ENCODE measurements at regions not wholly inside any gene's neighbourhood (a gene's known extent, or its start where the extent isn't known, plus 50 kb on each side); places are given as distances from the start of the nearest gene placed in this dataset.

DNA sequence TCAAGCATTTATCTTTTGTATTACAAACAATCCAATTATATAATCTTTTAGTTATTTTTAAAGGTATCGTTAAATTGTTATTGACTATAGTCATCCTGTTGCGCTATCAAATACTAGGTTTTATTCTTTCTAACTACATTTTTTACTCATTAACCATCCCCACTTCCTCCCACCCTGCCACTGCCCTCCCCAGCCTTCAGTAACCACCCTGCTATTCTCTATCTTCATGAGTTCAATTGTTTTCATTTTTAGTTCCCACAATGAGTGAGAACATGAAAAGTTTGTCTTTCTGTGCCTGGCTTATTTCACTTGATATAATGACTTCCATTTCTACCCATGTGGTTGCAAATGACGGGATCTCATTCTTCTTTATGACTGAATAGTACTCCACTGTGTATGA lies 94.1 kb upstream of the MYOCD start:
- Histone ChIP-seq H2BK120ac (ENCODE audit: insufficient read depth, low read length, poor library complexity) (no peak overlapping the region), H3K4me2 (ENCODE audit: low read length) (no peak overlapping the region), H3K79me2 (ENCODE audit: control insufficient read depth, insufficient read depth, low read length, poor library complexity) (no peaks in the 10 kb centered on the region), H3K4me3 (ENCODE audit: low read depth, low read length) (no peak overlapping the region), H3K4me1 (ENCODE audit: control insufficient read depth in 1 of 2, insufficient read depth in 2 of 2, low read length in 2 of 2) (peaks cover 0 to 3% of the 10 kb centered on the region in 2 experiments), H3K18ac (ENCODE audit: low read length) (no peak overlapping the region), H4K91ac (ENCODE audit: low read depth, low read length) (no peak overlapping the region), H4K8ac (ENCODE audit: low read depth, low read length) (no peak overlapping the region), H2BK5ac (ENCODE audit: low read depth, low read length, poor library complexity) (no peak overlapping the region), H3K9me3 (ENCODE audit: insufficient read depth, low read depth, low read length) (no peaks in the 10 kb centered on the region), H3K36me3 (ENCODE audit: control insufficient read depth in 1 of 2, insufficient read depth in 2 of 2, low read length in 2 of 2) (no peaks in the 10 kb centered on the region), H3K4ac (ENCODE audit: low read depth, low read length) (no peak overlapping the region), H4K12ac (ENCODE audit: low read depth, low read length) (no peak overlapping the region), H3K27ac (ENCODE audit: low read depth, low read length) (no peak overlapping the region), H3K14ac (ENCODE audit: low read length) (no peak overlapping the region), H3K23ac (ENCODE audit: low read length) (no peak overlapping the region), H3K27me3 (ENCODE audit: insufficient read depth, low read length) (no peaks in the 10 kb centered on the region), H2AK5ac (ENCODE audit: low read length) (no peak overlapping the region), H2BK12ac (ENCODE audit: low read length) (no peak overlapping the region), H2AFZ (ENCODE audit: insufficient read depth, low read length, poor library complexity) (no peak overlapping the region), H3K79me1 (ENCODE audit: low read length) (no peaks in the 10 kb centered on the region), H3K9ac (ENCODE audit: low read length) (no peak overlapping the region)
- no CpG with 5 or more reads among the region's 3 CpGs for WGBS (ENCODE audit: extremely low coverage, insufficient coverage, insufficient read length)
- DNase-seq: no peak

- Histone ChIP-seq H3K4me3 (ENCODE audit: low read depth, low read length) (no peak overlapping the region), H3K4ac (ENCODE audit: low read depth, low read length) (no peak overlapping the region), H2BK120ac (ENCODE audit: insufficient read depth, low read length, poor library complexity) (no peak overlapping the region), H3K36me3 (ENCODE audit: control insufficient read depth in 1 of 2, insufficient read depth in 2 of 2, low read length in 2 of 2) (no peaks in the 10 kb centered on the region), H3K27me3 (ENCODE audit: insufficient read depth, low read length) (no peaks in the 10 kb centered on the region), H4K12ac (ENCODE audit: low read depth, low read length) (no peak overlapping the region), H2BK5ac (ENCODE audit: low read depth, low read length, poor library complexity) (no peak overlapping the region), H4K8ac (ENCODE audit: low read depth, low read length) (no peak overlapping the region), H2BK12ac (ENCODE audit: low read length) (no peak overlapping the region), H4K91ac (ENCODE audit: low read depth, low read length) (no peak overlapping the region), H3K9ac (ENCODE audit: low read length) (no peak overlapping the region), H3K4me1 (ENCODE audit: control insufficient read depth in 1 of 2, insufficient read depth in 2 of 2, low read length in 2 of 2) (no peaks in the 10 kb centered on the region), H3K18ac (ENCODE audit: low read length) (no peak overlapping the region), H3K79me2 (ENCODE audit: control insufficient read depth, insufficient read depth, low read length, poor library complexity) (no peaks in the 10 kb centered on the region), H3K9me3 (ENCODE audit: insufficient read depth, low read depth, low read length) (no peaks in the 10 kb centered on the region), H2AK5ac (ENCODE audit: low read length) (no peak overlapping the region), H3K79me1 (ENCODE audit: low read length) (no peaks in the 10 kb centered on the region), H3K23ac (ENCODE audit: low read length) (no peak overlapping the region), H3K4me2 (ENCODE audit: low read length) (no peak overlapping the region), H3K27ac (ENCODE audit: low read depth, low read length) (no peak overlapping the region), H3K14ac (ENCODE audit: low read length) (no peak overlapping the region), H2AFZ (ENCODE audit: insufficient read depth, low read length, poor library complexity) (no peak overlapping the region)
- no CpG with 5 or more reads among the region's 2 CpGs for WGBS (ENCODE audit: extremely low coverage, insufficient coverage, insufficient read length)
- DNase-seq: no peak
Measured at GRCh38 chr17:12574525-12574924, 91.2 kb upstream of the MYOCD start.

GRCh38 chr17:12575641-12576040 lies 90.0 kb upstream of the MYOCD start:
- Histone ChIP-seq H3K36me3 (ENCODE audit: control insufficient read depth in 1 of 2, insufficient read depth in 2 of 2, low read length in 2 of 2) (no peaks in the 10 kb centered on the region), H3K79me2 (ENCODE audit: control insufficient read depth, insufficient read depth, low read length, poor library complexity) (no peaks in the 10 kb centered on the region), H3K23ac (ENCODE audit: low read length) (no peak overlapping the region), H3K9me3 (ENCODE audit: insufficient read depth, low read depth, low read length) (no peaks in the 10 kb centered on the region), H3K4me3 (ENCODE audit: low read depth, low read length) (no peak overlapping the region), H3K27ac (ENCODE audit: low read depth, low read length) (no peak overlapping the region), H3K18ac (ENCODE audit: low read length) (no peak overlapping the region), H4K12ac (ENCODE audit: low read depth, low read length) (no peak overlapping the region), H4K91ac (ENCODE audit: low read depth, low read length) (no peak overlapping the region), H2AK5ac (ENCODE audit: low read length) (no peak overlapping the region), H2BK120ac (ENCODE audit: insufficient read depth, low read length, poor library complexity) (no peak overlapping the region), H3K4me2 (ENCODE audit: low read length) (no peak overlapping the region), H4K8ac (ENCODE audit: low read depth, low read length) (no peak overlapping the region), H3K79me1 (ENCODE audit: low read length) (no peaks in the 10 kb centered on the region), H3K14ac (ENCODE audit: low read length) (no peak overlapping the region), H2BK5ac (ENCODE audit: low read depth, low read length, poor library complexity) (no peak overlapping the region), H3K9ac (ENCODE audit: low read length) (no peak overlapping the region), H2AFZ (ENCODE audit: insufficient read depth, low read length, poor library complexity) (no peak overlapping the region), H3K4ac (ENCODE audit: low read depth, low read length) (no peak overlapping the region), H3K4me1 (ENCODE audit: control insufficient read depth in 1 of 2, insufficient read depth in 2 of 2, low read length in 2 of 2) (peaks cover 0 to 2% of the 10 kb centered on the region in 2 experiments), H2BK12ac (ENCODE audit: low read length) (no peak overlapping the region), H3K27me3 (ENCODE audit: insufficient read depth, low read length) (no peaks in the 10 kb centered on the region)
- DNase-seq: no peak

GRCh38 chr17:12579288-12579687 lies 86.4 kb upstream of the MYOCD start:
- Histone ChIP-seq H2BK12ac (ENCODE audit: low read length) (no peak overlapping the region), H3K4me1 (ENCODE audit: control insufficient read depth in 1 of 2, insufficient read depth in 2 of 2, low read length in 2 of 2) (peaks cover 0 to 2% of the 10 kb centered on the region in 2 experiments), H2AFZ (ENCODE audit: insufficient read depth, low read length, poor library complexity) (no peak overlapping the region), H3K4ac (ENCODE audit: low read depth, low read length) (no peak overlapping the region), H3K79me2 (ENCODE audit: control insufficient read depth, insufficient read depth, low read length, poor library complexity) (no peaks in the 10 kb centered on the region), H3K9ac (ENCODE audit: low read length) (no peak overlapping the region), H4K91ac (ENCODE audit: low read depth, low read length) (no peak overlapping the region), H3K36me3 (ENCODE audit: control insufficient read depth in 1 of 2, insufficient read depth in 2 of 2, low read length in 2 of 2) (no peaks in the 10 kb centered on the region), H4K8ac (ENCODE audit: low read depth, low read length) (no peak overlapping the region), H3K79me1 (ENCODE audit: low read length) (no peaks in the 10 kb centered on the region), H2AK5ac (ENCODE audit: low read length) (no peak overlapping the region), H3K27ac (ENCODE audit: low read depth, low read length) (no peak overlapping the region), H3K23ac (ENCODE audit: low read length) (no peak overlapping the region), H3K9me3 (ENCODE audit: insufficient read depth, low read depth, low read length) (no peaks in the 10 kb centered on the region), H4K12ac (ENCODE audit: low read depth, low read length) (no peak overlapping the region), H3K4me3 (ENCODE audit: low read depth, low read length) (no peak overlapping the region), H2BK120ac (ENCODE audit: insufficient read depth, low read length, poor library complexity) (no peak overlapping the region), H3K27me3 (ENCODE audit: insufficient read depth, low read length) (no peaks in the 10 kb centered on the region), H3K4me2 (ENCODE audit: low read length) (no peak overlapping the region), H2BK5ac (ENCODE audit: low read depth, low read length, poor library complexity) (no peak overlapping the region), H3K18ac (ENCODE audit: low read length) (no peak overlapping the region), H3K14ac (ENCODE audit: low read length) (no peak overlapping the region)
- no CpG with 5 or more reads among the region's 5 CpGs for whole genome bisulfite sequencing (ENCODE audit: extremely low coverage, insufficient coverage, insufficient read length)
- DNase-seq: no peak
